Stimulated activated naive B cell treated with anti-CD40 and anti-IgM and Interleukin-4, amounts not matched to agents 10 μg/mL and 1 μg/mL and 100 μg/mL, for 72 hours (primary cell): ENCODE measurements at regions not wholly inside any gene's neighbourhood (a gene's known extent, or its start where the extent isn't known, plus 50 kb on each side); places are given as distances from the start of the nearest gene placed in this dataset.
"Not testable (repeated sequence)": the region's sequence is repeated elsewhere in the genome, so short reads cannot be mapped to it uniquely, and the experiment has no call there.

Source experiments
- ATAC-seq, 2 donors: fragments of 150-1000 bp; cut with Tn5 transposase; replicated peaks; 2 replicates each; pipeline ENCODE4 v1.10.0; 2021; ENCODE audit warnings: moderate library complexity in 1 of 2
- DNase-seq: peaks from one replicate; pipeline ENCODE4 v3.0.0; 2021
- H3K27ac Mint-ChIP-seq: one replicate; pipeline ENCODE4 v1.8.0; 2022; ENCODE audit warnings: mild to moderate bottlenecking, mixed read lengths
- H3K27me3 Mint-ChIP-seq, 2 donors: one replicate each; pipeline ENCODE4 v1.8.0; 2022; ENCODE audit warnings: mixed read lengths in 2 of 2
- H3K36me3 Mint-ChIP-seq, 2 donors: one replicate each; pipeline ENCODE4 v1.8.0; 2022; ENCODE audit warnings: mixed read lengths in 2 of 2, mild to moderate bottlenecking in 1 of 2
- H3K4me1 Mint-ChIP-seq, 2 donors: one replicate each; pipeline ENCODE4 v1.8.0; 2022; ENCODE audit warnings: mixed read lengths in 2 of 2, mild to moderate bottlenecking in 1 of 2
- H3K4me3 Mint-ChIP-seq, 2 donors: one replicate each; pipeline ENCODE4 v1.8.0; 2022; ENCODE audit warnings: mild to moderate bottlenecking in 2 of 2, mixed read lengths in 2 of 2, moderate library complexity in 1 of 2
- H3K9me3 Mint-ChIP-seq, 2 donors: one replicate each; pipeline ENCODE4 v1.8.0; 2022; ENCODE audit warnings: mixed read lengths in 2 of 2, mild to moderate bottlenecking in 1 of 2

DNA sequence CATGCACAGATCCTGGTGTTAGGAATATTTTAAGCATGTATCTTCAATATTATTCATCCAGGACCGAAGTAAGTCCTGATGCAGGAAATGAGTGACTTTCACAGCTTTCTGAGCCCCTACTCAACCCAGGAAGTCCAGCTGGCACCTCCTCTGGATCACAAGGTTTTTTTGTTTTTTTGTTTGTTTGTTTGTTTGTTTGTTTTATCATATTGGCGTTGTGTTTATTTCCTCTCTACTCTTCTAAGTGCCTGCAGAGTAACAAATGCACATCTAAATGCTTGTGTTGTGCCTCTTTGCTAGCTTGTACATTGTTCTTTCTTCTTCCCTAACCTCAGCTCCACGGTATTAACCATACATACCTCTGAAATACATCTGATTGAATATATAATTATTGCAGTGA lies 594.3 kb upstream of the ADGRB3 start:
- Mint-ChIP-seq H3K4me1 (no peaks in the 10 kb centered on the region), H3K4me3 (peak overlapping the region; percentile 2 to 50), H3K36me3 (no peaks in the 10 kb centered on the region)

GRCh38 chr6:68040312-68040778 lies 594.7 kb upstream of the ADGRB3 start:
- no peaks in the 10 kb centered on the region for H3K27me3 Mint-ChIP-seq

More for the DNA sequence above, 594.3 kb upstream of the ADGRB3 start:
- no peaks in the 10 kb centered on the region for H3K27me3 Mint-ChIP-seq
- peaks cover 0 to 3% of the 10 kb centered on the region in 2 donors for H3K9me3 Mint-ChIP-seq
- H3K27ac Mint-ChIP-seq: no peak overlapping the region
- ATAC-seq (no peak), DNase-seq (no peak)

DNA sequence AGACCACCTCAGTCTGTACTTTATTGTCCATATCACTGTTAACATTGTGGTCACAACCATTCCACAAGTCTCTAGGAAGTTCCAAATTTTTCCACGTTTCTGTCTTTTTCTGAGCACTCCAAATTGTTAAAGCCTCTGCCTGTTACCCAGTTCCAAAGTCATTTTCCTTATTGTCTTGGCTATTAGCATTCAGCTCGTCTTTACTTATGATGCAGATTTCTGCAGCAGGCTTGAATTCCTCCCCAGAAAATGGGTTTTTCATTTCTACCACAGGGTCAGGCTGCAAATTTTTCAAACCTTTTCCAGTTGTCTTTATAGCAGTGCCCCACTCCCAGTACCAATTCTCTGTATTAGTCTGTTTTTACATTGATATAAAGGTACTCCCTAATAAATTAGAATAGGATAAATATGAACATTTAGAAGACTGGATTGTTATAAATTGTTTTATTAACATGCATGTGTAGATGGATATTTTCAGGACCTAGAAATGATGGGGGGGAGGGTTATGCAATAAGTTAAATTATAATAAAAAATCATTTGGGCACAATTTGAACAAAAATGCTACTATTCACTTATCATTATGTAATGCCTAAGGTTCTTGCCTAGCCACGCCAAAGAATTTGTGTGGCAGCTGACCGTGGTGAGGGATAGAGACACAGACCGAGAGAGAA lies 595.3 kb upstream of the ADGRB3 start:
- Mint-ChIP-seq H3K9me3 (peaks cover 0 to 3% of the 10 kb centered on the region in 2 donors), H3K4me1 (no peaks in the 10 kb centered on the region), H3K4me3 (peak overlapping the region in 1 of 2 donors; percentile 50), H3K36me3 (no peaks in the 10 kb centered on the region), H3K27ac (no peak overlapping the region), H3K27me3 (no peaks in the 10 kb centered on the region)
- no peak for ATAC-seq
- DNase-seq: no peak

More at GRCh38 chr6:68040312-68040778, 594.7 kb upstream of the ADGRB3 start:
- ATAC-seq (no peak), DNase-seq (no peak)
- H3K9me3 Mint-ChIP-seq: peaks cover 0 to 3% of the 10 kb centered on the region in 2 donors
- peak overlapping the region; percentile 45 to 50 for H3K4me3 Mint-ChIP-seq
- H3K36me3 Mint-ChIP-seq: no peaks in the 10 kb centered on the region
- H3K27ac Mint-ChIP-seq: no peak overlapping the region
- no peaks in the 10 kb centered on the region for H3K4me1 Mint-ChIP-seq

DNA sequence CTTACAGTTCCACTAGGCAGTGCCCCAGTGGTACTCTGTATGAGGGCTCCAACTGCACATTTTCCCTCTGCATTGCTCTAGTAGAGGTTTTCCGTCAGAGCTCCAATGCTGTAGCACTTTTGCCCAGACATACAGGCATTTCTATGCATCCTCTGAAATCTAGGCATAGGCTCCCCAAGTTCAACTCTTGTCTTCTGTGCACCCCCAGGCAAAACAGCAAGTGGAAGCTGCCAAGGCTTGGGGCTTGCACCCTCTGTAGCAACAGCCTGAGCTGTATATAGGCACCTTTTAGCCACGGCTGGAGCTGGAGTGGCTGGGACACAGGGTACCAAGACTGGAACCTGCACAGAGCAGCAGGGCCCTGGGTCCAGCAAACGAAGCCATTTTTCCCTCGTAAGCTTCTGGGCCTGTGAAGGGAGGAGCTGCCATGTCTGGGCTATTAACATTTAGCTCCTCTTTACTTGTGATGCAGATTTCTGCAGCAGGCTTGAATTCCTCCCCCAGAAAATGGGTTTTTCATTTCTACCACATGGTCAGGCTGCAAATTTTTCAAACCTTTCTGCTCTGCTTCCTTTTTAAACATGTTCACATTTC lies 596.2 kb upstream of the ADGRB3 start:
- no peak for DNase-seq
- Mint-ChIP-seq H3K27me3 (no peaks in the 10 kb centered on the region), H3K4me3 (no peak overlapping the region), H3K36me3 (no peaks in the 10 kb centered on the region), H3K4me1 (no peaks in the 10 kb centered on the region), H3K27ac (no peak overlapping the region), H3K9me3 (peaks cover 0 to 3% of the 10 kb centered on the region in 2 donors)
- ATAC-seq: peak; percentile 14 to 23

DNA sequence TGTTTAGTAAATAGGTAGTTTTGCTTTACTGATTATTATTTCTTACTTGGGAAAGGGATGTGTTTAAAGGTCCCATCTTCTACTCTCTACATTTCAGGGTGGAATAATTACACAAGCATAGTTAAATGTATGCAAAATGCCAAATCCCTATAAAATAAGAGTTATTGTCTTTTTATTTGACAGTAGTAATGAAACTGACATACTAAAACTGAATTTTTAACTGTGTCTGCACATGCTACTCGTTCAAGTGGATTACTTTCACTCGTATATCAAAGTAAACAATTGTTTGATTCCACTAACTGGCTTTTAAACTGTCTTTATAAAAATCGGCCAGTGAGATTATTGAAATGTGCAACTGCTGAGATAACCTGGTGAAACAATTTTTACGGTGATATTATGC lies 602.9 kb upstream of the ADGRB3 start:
- H3K4me3 Mint-ChIP-seq: no peak overlapping the region
- H3K27me3 Mint-ChIP-seq: no peaks in the 10 kb centered on the region
- H3K4me1 Mint-ChIP-seq: no peaks in the 10 kb centered on the region
- no peak overlapping the region for H3K27ac Mint-ChIP-seq
- ATAC-seq (no peak), DNase-seq (no peak)
- no peaks in the 10 kb centered on the region for H3K36me3 Mint-ChIP-seq
- peaks cover 0 to 2% of the 10 kb centered on the region in 2 donors for H3K9me3 Mint-ChIP-seq

DNA sequence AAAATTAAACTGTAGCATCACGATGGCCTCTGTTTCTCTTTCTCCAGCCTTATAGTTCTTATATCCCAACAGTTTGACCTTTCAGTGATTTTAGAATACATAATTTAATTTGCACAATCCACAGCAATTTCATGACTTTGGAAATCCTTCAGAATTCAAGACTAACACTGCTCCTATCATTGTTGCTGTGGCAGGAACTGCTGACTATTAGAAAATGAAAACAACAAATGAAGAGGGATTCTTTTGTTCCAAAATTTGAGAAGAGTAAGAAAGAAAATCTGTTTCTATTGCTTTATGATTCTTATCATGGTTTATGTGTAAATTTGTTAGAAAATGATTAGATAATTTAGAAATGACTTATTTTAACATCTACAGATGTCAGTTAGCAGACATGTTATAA lies 604.0 kb upstream of the ADGRB3 start:
- H3K9me3 Mint-ChIP-seq: peaks cover 0 to 2% of the 10 kb centered on the region in 2 donors
- H3K36me3 Mint-ChIP-seq: no peaks in the 10 kb centered on the region
- DNase-seq: no peak
- H3K4me1 Mint-ChIP-seq: no peaks in the 10 kb centered on the region
- no peak for ATAC-seq
- H3K27ac Mint-ChIP-seq: no peak overlapping the region
- H3K27me3 Mint-ChIP-seq: no peaks in the 10 kb centered on the region
- no peak overlapping the region for H3K4me3 Mint-ChIP-seq

- Mint-ChIP-seq H3K9me3 (peaks cover 0 to 8% of the 10 kb centered on the region in 2 donors), H3K4me1 (no peaks in the 10 kb centered on the region), H3K36me3 (no peaks in the 10 kb centered on the region), H3K27ac (no peak overlapping the region), H3K27me3 (no peaks in the 10 kb centered on the region), H3K4me3 (no peak overlapping the region)
- no peak for ATAC-seq
- no peak for DNase-seq
These were observed 608.6 kb upstream of the ADGRB3 start for GRCh38 chr6:68026483-68026882.

DNA sequence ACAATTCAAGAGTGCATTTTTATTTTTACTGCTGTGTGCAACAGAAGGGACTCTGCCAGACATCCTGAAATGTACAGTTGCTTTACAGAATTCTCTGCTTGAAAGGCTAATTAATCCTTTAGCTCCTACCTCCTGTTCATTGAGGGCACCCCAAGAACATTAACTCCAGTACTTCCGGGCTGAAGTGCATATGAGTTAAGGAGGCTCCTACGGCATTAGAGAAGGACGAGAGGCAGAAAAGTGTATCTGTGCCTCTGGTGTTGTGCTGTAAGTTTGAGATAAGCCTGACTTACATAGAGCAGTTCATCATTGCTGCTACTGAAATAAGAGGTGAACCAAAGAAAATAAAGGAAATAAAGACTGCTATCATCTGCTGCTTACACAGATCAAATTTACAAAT lies 609.3 kb upstream of the ADGRB3 start:
- no peak overlapping the region for H3K4me3 Mint-ChIP-seq
- no peaks in the 10 kb centered on the region for H3K27me3 Mint-ChIP-seq
- no peak for DNase-seq
- H3K27ac Mint-ChIP-seq: no peak overlapping the region
- H3K9me3 Mint-ChIP-seq: peaks cover 0 to 8% of the 10 kb centered on the region in 2 donors
- no peak for ATAC-seq
- H3K4me1 Mint-ChIP-seq: no peaks in the 10 kb centered on the region
- no peaks in the 10 kb centered on the region for H3K36me3 Mint-ChIP-seq

DNA sequence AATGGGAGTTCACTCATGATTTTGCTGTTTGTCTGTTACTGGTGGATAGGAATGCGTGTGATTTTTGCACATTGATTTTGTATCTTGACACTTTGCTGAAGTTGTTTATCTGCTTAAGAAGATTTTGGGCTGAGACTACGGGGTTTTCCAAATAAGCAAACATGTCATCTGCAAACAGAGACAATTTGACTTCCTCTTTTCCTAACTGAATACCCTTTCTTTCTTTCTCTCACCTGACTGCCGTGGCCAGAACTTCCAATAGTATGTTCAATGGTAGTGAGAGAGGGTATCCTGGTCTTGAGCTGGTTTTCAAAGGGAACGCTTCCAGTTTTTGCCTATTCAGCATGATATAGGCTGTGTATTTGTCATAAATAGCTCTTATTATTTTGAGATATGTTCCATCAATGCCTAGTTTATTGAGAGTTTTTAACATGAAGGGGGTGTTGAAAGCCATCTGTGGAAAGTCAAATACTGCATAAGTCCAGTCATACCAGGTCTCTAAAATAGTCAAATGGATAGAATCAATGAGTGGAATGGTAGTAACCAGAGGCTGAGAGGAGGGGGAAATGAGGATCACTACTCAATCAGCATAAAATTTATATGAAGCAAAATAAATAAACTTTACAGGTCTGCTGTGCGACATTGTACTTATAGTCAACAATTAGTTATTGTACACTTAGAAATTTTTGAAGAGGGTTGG lies 610.4 kb upstream of the ADGRB3 start:
- ATAC-seq (no peak), DNase-seq (no peak)
- H3K9me3 Mint-ChIP-seq: peaks cover 0 to 8% of the 10 kb centered on the region in 2 donors
- H3K27me3 Mint-ChIP-seq: no peaks in the 10 kb centered on the region
- H3K27ac Mint-ChIP-seq: no peak overlapping the region
- no peak overlapping the region for H3K4me3 Mint-ChIP-seq
- H3K36me3 Mint-ChIP-seq: no peaks in the 10 kb centered on the region
- no peaks in the 10 kb centered on the region for H3K4me1 Mint-ChIP-seq

DNA sequence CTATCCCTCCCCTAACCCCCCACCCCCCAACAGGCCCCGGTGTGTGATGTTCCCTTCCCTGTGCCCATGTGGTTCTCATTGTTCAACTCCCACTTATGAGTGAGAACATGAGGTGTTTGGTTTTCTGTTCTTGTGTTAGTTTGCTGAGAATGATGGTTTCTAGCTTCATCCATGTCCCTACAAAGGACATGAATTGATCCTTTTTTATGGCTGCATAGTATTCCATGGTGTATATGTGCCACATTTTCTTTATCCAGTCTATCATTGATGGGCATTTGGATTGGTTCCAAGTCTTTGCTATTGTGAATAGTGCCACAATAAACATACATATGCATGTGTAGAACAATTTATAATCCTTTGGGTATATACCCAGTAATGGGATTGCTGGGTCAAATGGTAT lies 612.1 kb upstream of the ADGRB3 start:
- not testable (repeated sequence) for H3K4me1 Mint-ChIP-seq, DNase-seq, H3K9me3 Mint-ChIP-seq, H3K27me3 Mint-ChIP-seq, H3K27ac Mint-ChIP-seq, ATAC-seq, H3K36me3 Mint-ChIP-seq, H3K4me3 Mint-ChIP-seq

DNA sequence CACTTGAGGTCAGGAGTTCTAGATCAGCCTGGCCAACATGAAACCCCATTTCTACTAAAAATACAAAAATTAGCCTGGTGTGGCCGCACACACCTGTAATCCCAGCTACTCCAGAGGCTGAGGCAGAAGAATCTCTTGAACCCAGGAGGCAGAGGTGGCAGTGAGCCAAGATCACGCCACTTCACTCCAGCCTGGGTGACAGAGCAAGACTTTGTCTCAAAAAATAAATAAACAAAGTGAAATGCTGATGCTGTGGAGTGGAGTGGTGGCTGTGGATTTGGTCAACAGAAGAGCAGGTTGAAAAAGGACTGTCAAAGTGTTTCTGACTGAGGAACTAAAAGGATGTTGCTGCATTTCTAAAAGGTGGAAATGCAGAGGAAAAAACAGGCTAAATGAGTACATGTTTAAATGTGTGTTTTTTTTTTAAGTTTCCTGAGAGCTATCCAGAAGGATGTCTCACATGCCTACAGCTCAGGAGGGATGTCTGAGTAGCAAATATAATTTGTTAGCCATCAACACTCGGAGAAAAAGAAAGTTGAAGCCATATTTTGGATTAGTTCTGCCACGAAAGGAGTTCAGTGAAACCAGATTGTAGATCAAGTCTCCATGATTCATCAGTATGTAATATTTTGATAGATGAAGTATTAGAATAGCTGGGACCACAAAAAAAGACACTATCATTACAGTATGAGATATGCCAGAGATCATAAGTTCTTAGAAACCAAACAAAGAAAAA lies 621.1 kb upstream of the ADGRB3 start:
- H3K27ac Mint-ChIP-seq: no peak overlapping the region
- H3K4me1 Mint-ChIP-seq: no peaks in the 10 kb centered on the region
- H3K36me3 Mint-ChIP-seq: no peaks in the 10 kb centered on the region
- no peaks in the 10 kb centered on the region for H3K27me3 Mint-ChIP-seq
- ATAC-seq (no peak), DNase-seq (no peak)
- H3K4me3 Mint-ChIP-seq: no peak overlapping the region
- H3K9me3 Mint-ChIP-seq: peaks cover 3 to 4% of the 10 kb centered on the region in 2 donors

DNA sequence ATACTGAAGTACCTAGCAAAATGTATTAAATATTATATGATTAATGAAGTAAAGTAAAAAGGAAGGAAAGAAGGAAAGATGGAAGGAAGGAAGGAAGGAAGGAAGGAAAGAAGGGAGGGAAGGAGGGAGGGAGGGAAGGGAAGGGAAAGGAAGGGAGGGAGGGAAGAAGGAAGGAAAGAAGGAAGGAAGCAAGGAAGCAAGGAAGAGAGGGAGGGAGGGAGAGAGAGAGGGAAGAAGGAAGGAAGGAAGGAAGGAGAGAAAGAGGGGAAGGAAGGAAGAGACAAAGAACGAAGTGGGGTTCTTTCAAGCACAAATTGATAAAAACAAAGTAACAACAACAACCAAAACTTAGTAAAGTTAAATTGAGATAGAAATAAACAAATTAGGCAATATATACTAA lies 622.3 kb upstream of the ADGRB3 start:
- DNase-seq: no peak
- Mint-ChIP-seq H3K4me3 (no peak overlapping the region), H3K27ac (no peak overlapping the region), H3K4me1 (no peaks in the 10 kb centered on the region), H3K27me3 (no peaks in the 10 kb centered on the region), H3K9me3 (peaks cover 3 to 4% of the 10 kb centered on the region in 2 donors), H3K36me3 (no peaks in the 10 kb centered on the region)
- no peak for ATAC-seq

- H3K27ac Mint-ChIP-seq: no peak overlapping the region
- H3K9me3 Mint-ChIP-seq: peaks cover 3 to 4% of the 10 kb centered on the region in 2 donors
- H3K4me3 Mint-ChIP-seq: no peak overlapping the region
- no peaks in the 10 kb centered on the region for H3K4me1 Mint-ChIP-seq
- no peak for DNase-seq
- H3K27me3 Mint-ChIP-seq: no peaks in the 10 kb centered on the region
- H3K36me3 Mint-ChIP-seq: no peaks in the 10 kb centered on the region
- ATAC-seq: no peak
These were observed 624.1 kb upstream of the ADGRB3 start for GRCh38 chr6:68010936-68011335.

DNA sequence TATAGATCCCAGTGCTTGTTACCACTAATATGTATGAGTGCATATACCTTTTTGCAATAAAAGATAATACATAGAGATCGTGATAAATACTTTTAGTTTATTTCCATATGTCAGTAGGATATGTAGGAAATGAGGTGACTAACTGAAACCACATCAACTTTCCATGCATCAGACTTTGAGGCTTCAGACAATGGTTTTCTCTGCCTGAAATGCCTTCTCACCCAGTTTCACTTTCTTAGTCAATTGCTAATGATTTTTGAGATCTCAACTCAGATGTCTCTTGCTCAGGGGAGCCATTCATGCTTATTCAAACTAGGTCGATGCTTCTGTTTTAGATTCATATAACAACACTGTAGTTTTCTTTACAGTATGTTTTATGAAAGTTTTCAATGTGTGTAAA lies 626.6 kb upstream of the ADGRB3 start:
- no peaks in the 10 kb centered on the region for H3K27me3 Mint-ChIP-seq
- H3K36me3 Mint-ChIP-seq: no peaks in the 10 kb centered on the region
- DNase-seq: no peak
- H3K4me1 Mint-ChIP-seq: no peaks in the 10 kb centered on the region
- H3K4me3 Mint-ChIP-seq: no peak overlapping the region
- no peak overlapping the region for H3K27ac Mint-ChIP-seq
- ATAC-seq: no peak
- peaks cover 3 to 4% of the 10 kb centered on the region in 2 donors for H3K9me3 Mint-ChIP-seq
